Sigmoid colon (tissue), 6 donors: ENCODE measurements at regions not wholly inside any gene's neighbourhood (a gene's known extent, or its start where the extent isn't known, plus 50 kb on each side); places are given as distances from the start of the nearest gene placed in this dataset.

ENCODE experiments used
- DNase-seq: peaks from one replicate; pipeline ENCODE4 v3.0.0-alpha.2; 2019
- H3K27ac ChIP-seq, 4 donors: fragments of 200-600 bp; sonication (generic); one replicate each; pipeline ENCODE4 v1.5.1; 2016 to 2019; ENCODE audit warnings: mild to moderate bottlenecking in 1 of 4
- H3K27me3 ChIP-seq, 3 donors: fragments of 200-600 bp; sonication (generic); one replicate each; pipeline ENCODE4 v1.5.1; 2019; ENCODE audit warnings: mild to moderate bottlenecking in 1 of 3
- H3K36me3 ChIP-seq, 4 donors: fragments of 200-600 bp; sonication (generic); one replicate each; pipeline ENCODE4 v1.5.1; 2016 to 2019
- H3K4me1 ChIP-seq, 4 donors: fragments of 200-600 bp; sonication (generic); one replicate each; pipeline ENCODE4 v1.5.1; 2017 to 2019
- H3K4me3 ChIP-seq, 4 donors: fragments of 200-600 bp; sonication (generic); one replicate each; pipeline ENCODE4 v1.5.1; 2017 to 2019; ENCODE audit warnings: mild to moderate bottlenecking in 2 of 4, moderate library complexity in 1 of 4
- H3K9me3 ChIP-seq, 4 donors: fragments of 200-600 bp in 3 of 4; sonication (generic) in 3 of 4; one replicate each; pipeline versions ENCODE4 v1.5.1 to v1.6.1; 2013 to 2019
- CTCF ChIP-seq, 4 experiments: fragments of 450-650 bp in 3 of 4; fragments of 200-600 bp in 1 of 4; IDR thresholded peaks; one replicate each; pipeline ENCODE4 v1.5.1; 2016 to 2019; ENCODE audit warnings: antibody characterized with exemption in 4 of 4, mild to moderate bottlenecking in 3 of 4, moderate library complexity in 2 of 4
- EP300 ChIP-seq, 4 donors: sonication (generic); formaldehyde crosslinking; IDR thresholded peaks; one replicate each; pipeline ENCODE4 v1.6.1; 2017; ENCODE audit warnings: antibody characterized with exemption in 4 of 4
- POLR2A ChIP-seq, 2 donors: fragments of 450-650 bp; IDR thresholded peaks; one replicate each; pipeline ENCODE4 v1.6.1; 2016; ENCODE audit warnings: antibody characterized with exemption in 2 of 2, mild to moderate bottlenecking in 2 of 2, moderate library complexity in 2 of 2
- POLR2AphosphoS5 ChIP-seq, 4 donors: sonication (generic); formaldehyde crosslinking; IDR thresholded peaks; one replicate each; pipeline ENCODE4 v1.6.1; 2017; ENCODE audit warnings: antibody characterized with exemption in 4 of 4
- WGBS, 2 donors: extraction: QIAGEN DNeasy Blood & Tissue Kit; methylation state at CpG; one replicate each; pipeline ENCODE4 v1.1.7; 2013; 5-methylcytosine and 5-hydroxymethylcytosine counted together
- intact Hi-C: fragments of 100-400 bp; cut with DNase I; formaldehyde crosslinking; loops from one replicate; pipeline ENCODE4 v1.15.1; 2023
- donor health status: healthy with polysubstance abuse.
- donor health status: healthy.

- H3K9me3 ChIP-seq = peaks cover 0 to 3% (median 0%) of the 10 kb centered on the region in 4 donors
- H3K4me1 ChIP-seq = peaks cover 0 to 11% (median 5%) of the 10 kb centered on the region in 4 donors
- no peak for DNase-seq
- no peak overlapping the region for H3K4me3 ChIP-seq
- 55 to 72% methylated on average over 5 of the region's 5 CpGs for WGBS, 2 donors
- no peaks in the 10 kb centered on the region for H3K36me3 ChIP-seq
- no peak overlapping the region for H3K27ac ChIP-seq
- no peak for TF ChIP-seq POLR2AphosphoS5 (IDR thresholded peaks at IDR 0.05)
- no peak for TF ChIP-seq CTCF (IDR thresholded peaks at IDR 0.05)
- no peak for TF ChIP-seq POLR2A (IDR thresholded peaks at IDR 0.05)
- no peak for TF ChIP-seq EP300 (IDR thresholded peaks at IDR 0.05)
- no peaks in the 10 kb centered on the region for H3K27me3 ChIP-seq
- intact Hi-C loops = no loop called here
Observed at GRCh38 chr12:127900386-127900785, 366.6 kb upstream of the TMEM132C start.

- Histone ChIP-seq H3K36me3 (no peaks in the 10 kb centered on the region), H3K27me3 (no peaks in the 10 kb centered on the region), H3K4me1 (peaks cover 0 to 11% (median 5%) of the 10 kb centered on the region in 4 donors), H3K27ac (no peak overlapping the region), H3K9me3 (peaks cover 0 to 3% (median 0%) of the 10 kb centered on the region in 4 donors), H3K4me3 (no peak overlapping the region)
- intact Hi-C loops = no loop called here
- WGBS, 2 donors = 59 to 67% methylated on average over 5 of the region's 5 CpGs
- DNase-seq = no peak
- TF ChIP-seq CTCF (IDR thresholded peaks at IDR 0.05) = no peak
- TF ChIP-seq POLR2AphosphoS5 (IDR thresholded peaks at IDR 0.05) = no peak
- no peak for TF ChIP-seq EP300 (IDR thresholded peaks at IDR 0.05)
- no peak for TF ChIP-seq POLR2A (IDR thresholded peaks at IDR 0.05)
Observed at GRCh38 chr12:127903146-127903545, 363.8 kb upstream of the TMEM132C start.

GRCh38 chr12:127909041-127909440 lies 357.9 kb upstream of the TMEM132C start:
- DNase-seq = no peak
- Histone ChIP-seq H3K4me1 (peaks cover 0 to under 1% (median 0%) of the 10 kb centered on the region in 4 donors), H3K27ac (no peak overlapping the region), H3K27me3 (no peaks in the 10 kb centered on the region), H3K36me3 (no peaks in the 10 kb centered on the region), H3K9me3 (no peaks in the 10 kb centered on the region), H3K4me3 (no peak overlapping the region)
- TF ChIP-seq POLR2A (IDR thresholded peaks at IDR 0.05) (no peak), EP300 (IDR thresholded peaks at IDR 0.05) (no peak), POLR2AphosphoS5 (IDR thresholded peaks at IDR 0.05) (no peak)
- intact Hi-C loops = no loop called here
- 85 to 87% methylated on average over 2 of the region's 2 CpGs for WGBS, 2 donors

GRCh38 chr12:127911291-127911690 lies 355.7 kb upstream of the TMEM132C start:
- H3K4me1 ChIP-seq = no peaks in the 10 kb centered on the region
- intact Hi-C loops = no loop called here
- no peaks in the 10 kb centered on the region for H3K36me3 ChIP-seq
- no peak overlapping the region for H3K27ac ChIP-seq
- TF ChIP-seq POLR2A (IDR thresholded peaks at IDR 0.05) (no peak), EP300 (IDR thresholded peaks at IDR 0.05) (no peak), CTCF (IDR thresholded peaks at IDR 0.05) (no peak)
- no peaks in the 10 kb centered on the region for H3K27me3 ChIP-seq
- H3K9me3 ChIP-seq = no peaks in the 10 kb centered on the region
- 13 to 31% methylated on average over 5 of the region's 5 CpGs for WGBS, 2 donors
- H3K4me3 ChIP-seq = no peak overlapping the region
- DNase-seq = no peak

- Histone ChIP-seq H3K27me3 (no peaks in the 10 kb centered on the region), H3K4me1 (no peaks in the 10 kb centered on the region), H3K36me3 (no peaks in the 10 kb centered on the region), H3K27ac (no peak overlapping the region), H3K9me3 (no peaks in the 10 kb centered on the region), H3K4me3 (no peak overlapping the region)
- TF ChIP-seq CTCF (IDR thresholded peaks at IDR 0.05) (no peak), EP300 (IDR thresholded peaks at IDR 0.05) (no peak), POLR2AphosphoS5 (IDR thresholded peaks at IDR 0.05) (no peak), POLR2A (IDR thresholded peaks at IDR 0.05) (no peak)
- no peak for DNase-seq
- intact Hi-C loops = no loop called here
- WGBS, 2 donors = 90 to 94% methylated on average over 11 of the region's 11 CpGs
Observed at GRCh38 chr12:127912035-127912665, 354.8 kb upstream of the TMEM132C start.
